PC-3 (cell line): ENCODE measurements at regions not wholly inside any gene's neighbourhood (a gene's known extent, or its start where the extent isn't known, plus 50 kb on each side); places are given as distances from the start of the nearest gene placed in this dataset.
"Not testable (repeated sequence)": the region's sequence is repeated elsewhere in the genome, so short reads cannot be mapped to it uniquely, and the experiment has no call there.

Experiments
- ATAC-seq: fragments of 200-7000 bp; cut with Tn5 transposase; 2 replicates; pipeline ENCODE4 v1.9.1; 2020; ENCODE audit warnings: mild to moderate bottlenecking, moderate library complexity
- BruUV-seq: library from RNA; stranded (reverse); fragments of 400-500 nt; replicated peaks from 2 replicates; lab custom pipeline; 2021; lab: Mats Ljungman, UMichigan
- CTCF ChIA-PET: fragments of 300-600 bp; sonication (Branson Sonifier 250); formaldehyde crosslinking; loops from one replicate; lab custom pipeline; 2022; ENCODE audit warnings: antibody characterized with exemption; lab: Charles Lee
- POLR2A ChIA-PET: fragments of 300-600 bp; sonication (Branson Sonifier 250); formaldehyde crosslinking; loops from one replicate; lab custom pipeline; 2022; ENCODE audit warnings: antibody characterized with exemption; ENCODE audit not compliant: unreplicated experiment; lab: Charles Lee
- DNase-seq: peaks from one replicate; pipeline ENCODE4 v3.0.0-alpha.2; 2015
- H2AFZ ChIP-seq: fragments of 300-600 bp; sonication (generic); 2 replicates; pipeline ENCODE4 v1.6.0; 2016; ENCODE audit warnings: antibody characterized with exemption, low read length
- H3F3A ChIP-seq: fragments of 300-600 bp; sonication (generic); one replicate; pipeline ENCODE4 v1.6.0; 2017; ENCODE audit warnings: antibody characterized with exemption, low read length, control low read depth, mild to moderate bottlenecking; ENCODE audit not compliant: unreplicated experiment
- H3K27ac ChIP-seq: fragments of 300-600 bp; sonication (generic); 2 replicates; pipeline ENCODE4 v1.5.1; 2016; ENCODE audit warnings: mild to moderate bottlenecking, low read length
- H3K27me3 ChIP-seq: fragments of 300-600 bp; sonication (generic); 2 replicates; pipeline ENCODE4 v1.6.1; 2016; ENCODE audit warnings: low read length, mixed read lengths
- H3K36me3 ChIP-seq: fragments of 300-600 bp; sonication (generic); 2 replicates; pipeline ENCODE4 v1.6.1; 2016; ENCODE audit warnings: low read depth, mixed run types, low read length, mixed read lengths
- H3K4me1 ChIP-seq: fragments of 300-600 bp; sonication (generic); 2 replicates; pipeline ENCODE4 v1.5.1; 2016; ENCODE audit warnings: low read length; ENCODE audit not compliant: insufficient read depth
- H3K4me2 ChIP-seq: fragments of 300-600 bp; sonication (generic); 2 replicates; pipeline ENCODE4 v1.6.0; 2016; ENCODE audit warnings: low read length
- H3K4me3 ChIP-seq: fragments of 300-600 bp; sonication (generic); 2 replicates; pipeline ENCODE4 v1.5.1; 2016; ENCODE audit warnings: mild to moderate bottlenecking, low read length, mixed read lengths
- H3K79me2 ChIP-seq: fragments of 300-600 bp; sonication (generic); 2 replicates; pipeline ENCODE4 v1.6.1; 2017; ENCODE audit warnings: low read length, mixed read lengths
- H3K9ac ChIP-seq: fragments of 300-600 bp; sonication (generic); 2 replicates; pipeline ENCODE4 v1.6.0; 2016; ENCODE audit warnings: mild to moderate bottlenecking, low read length
- H3K9me2 ChIP-seq: fragments of 300-600 bp; sonication (generic); replicated peaks from 2 replicates; pipeline ENCODE4 v1.6.1; 2016; ENCODE audit warnings: mixed run types, low read length, mixed read lengths
- H3K9me3 ChIP-seq: fragments of 300-600 bp; sonication (generic); 2 replicates; pipeline ENCODE4 v1.6.1; 2016; ENCODE audit warnings: low read length, mixed read lengths
- H4K20me1 ChIP-seq: fragments of 300-600 bp; sonication (generic); 2 replicates; pipeline ENCODE4 v1.6.1; 2016; ENCODE audit warnings: low read length, mixed read lengths
- CTCF ChIP-seq: fragments of 300-600 bp; sonication (generic); conservative IDR thresholded peaks from 2 replicates; pipeline ENCODE4 v1.5.1; 2017; ENCODE audit warnings: antibody characterized with exemption, low read depth, mild to moderate bottlenecking, low read length
- EZH2 ChIP-seq: fragments of 300-600 bp; sonication (generic); IDR thresholded peaks from one replicate; pipeline ENCODE4 v1.6.1; 2017; ENCODE audit warnings: antibody characterized with exemption, mild to moderate bottlenecking, low read length; ENCODE audit not compliant: unreplicated experiment
- EZH2phosphoT487 ChIP-seq: fragments of 300-600 bp; sonication (generic); IDR thresholded peaks from 2 replicates; pipeline ENCODE4 v1.6.1; 2018; ENCODE audit warnings: mild to moderate bottlenecking, antibody characterized with exemption, low read length, borderline replicate concordance
- intact Hi-C: fragments of 100-400 bp; cut with micrococcal nuclease; formaldehyde crosslinking; loops from 2 replicates; pipeline ENCODE4 v1.9.0; 2023

DNA sequence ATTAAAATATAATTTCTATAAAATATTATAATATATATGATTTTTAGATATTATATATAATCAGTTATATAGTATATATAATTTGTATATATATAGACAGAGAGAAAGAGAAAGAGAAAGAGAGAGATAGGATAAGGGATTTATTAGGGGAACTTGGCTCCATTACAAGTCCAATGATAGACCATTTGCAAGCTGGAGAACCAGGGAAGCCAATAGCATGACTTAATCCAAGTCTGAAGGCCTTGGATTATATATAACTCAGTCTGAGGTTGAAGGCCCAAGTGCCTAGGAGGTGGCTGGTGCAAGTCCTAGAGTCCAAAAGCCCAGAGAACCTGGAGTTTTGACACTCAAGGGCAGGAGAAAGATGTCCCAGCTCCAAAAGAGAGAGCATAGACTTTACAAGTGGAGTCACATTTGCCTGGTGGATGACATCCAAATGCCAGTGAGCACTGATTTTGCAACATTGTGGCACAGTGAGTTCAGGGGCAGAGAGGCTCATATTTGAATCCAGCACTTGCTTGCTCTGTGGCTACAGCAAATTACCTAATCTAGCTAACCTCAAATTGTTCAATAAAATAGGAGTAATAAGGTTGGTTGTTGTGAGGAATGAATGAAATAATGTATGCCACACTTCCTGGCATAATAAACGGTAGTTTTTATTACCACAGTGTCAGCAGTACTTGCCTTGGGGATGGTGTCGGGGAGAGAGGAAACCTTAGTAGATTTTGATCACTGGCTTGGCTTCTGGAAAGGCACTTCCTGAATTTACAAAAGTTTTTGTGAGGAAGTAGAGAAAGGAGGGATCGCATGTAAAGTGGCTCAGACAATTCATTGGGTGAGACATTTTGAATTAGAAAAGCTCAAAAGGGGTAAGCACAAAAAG is 69.6 kb upstream of the CD28 start:
- no peak for ATAC-seq
- Histone ChIP-seq H3K4me3 (no peak overlapping the region), H3K27ac (no peak overlapping the region), H3K9me2 (no peaks in the 10 kb centered on the region), H2AFZ (no peak overlapping the region), H3K4me1 (no peaks in the 10 kb centered on the region), H3K9ac (no peak overlapping the region), H3K9me3 (no peaks in the 10 kb centered on the region), H3F3A (no peaks in the 10 kb centered on the region), H4K20me1 (no peaks in the 10 kb centered on the region), H3K36me3 (no peaks in the 10 kb centered on the region), H3K79me2 (no peaks in the 10 kb centered on the region), H3K27me3 (no peaks in the 10 kb centered on the region), H3K4me2 (no peak overlapping the region)
- BruUV-seq: no TSS peak
- DNase-seq: no peak
- intact Hi-C loops: no loop called here
- ChIA-PET CTCF (no interaction called here), POLR2A (no interaction called here)
- TF ChIP-seq CTCF (no peak), EZH2phosphoT487 (no peak), EZH2 (no peak)

DNA sequence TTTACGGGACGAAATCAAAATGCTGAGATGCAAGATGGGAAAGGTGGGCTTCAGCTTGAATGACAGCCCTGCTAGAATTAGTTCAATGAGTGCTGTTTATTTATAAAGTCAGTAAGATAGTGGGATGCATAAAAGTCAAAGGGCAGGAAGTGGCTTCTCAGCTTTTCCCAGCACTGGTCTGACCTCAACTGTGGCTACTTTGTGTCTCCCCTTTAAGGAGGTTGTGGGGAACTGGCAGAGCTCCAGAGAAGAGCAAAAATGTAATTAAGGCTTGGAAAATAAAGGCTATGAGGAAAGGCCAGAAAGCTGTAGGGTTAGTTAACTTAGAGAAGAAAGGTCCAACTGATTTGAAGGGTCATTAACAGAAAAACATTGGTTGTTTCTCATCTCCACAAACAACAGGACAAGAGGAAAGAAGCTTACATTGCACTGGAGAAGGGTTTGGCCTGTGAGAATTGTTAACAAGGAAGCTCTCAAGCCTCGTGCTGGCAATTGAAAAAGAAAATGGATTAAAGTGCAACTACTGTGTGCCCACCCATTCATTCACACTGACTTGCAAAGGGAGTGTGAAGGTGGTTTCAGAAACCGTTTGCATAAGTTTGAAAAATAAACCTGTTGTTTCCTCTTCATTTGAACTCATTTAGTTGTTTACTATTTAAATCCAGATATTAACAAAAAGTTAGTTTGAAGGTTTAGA is 68.8 kb upstream of the CD28 start:
- ChIA-PET POLR2A (no interaction called here), CTCF (no interaction called here)
- Histone ChIP-seq H3K27ac (no peak overlapping the region), H2AFZ (no peak overlapping the region), H3F3A (no peaks in the 10 kb centered on the region), H3K9ac (no peak overlapping the region), H3K9me3 (no peaks in the 10 kb centered on the region), H3K27me3 (no peaks in the 10 kb centered on the region), H3K9me2 (no peaks in the 10 kb centered on the region), H3K79me2 (no peaks in the 10 kb centered on the region), H3K4me2 (no peak overlapping the region), H4K20me1 (no peaks in the 10 kb centered on the region), H3K4me3 (no peak overlapping the region), H3K36me3 (no peaks in the 10 kb centered on the region), H3K4me1 (no peaks in the 10 kb centered on the region)
- no peak for TF ChIP-seq EZH2phosphoT487
- no peak for TF ChIP-seq CTCF
- TF ChIP-seq EZH2: no peak
- intact Hi-C loops: no loop called here
- no TSS peak for BruUV-seq
- no peak for ATAC-seq
- DNase-seq: no peak

DNA sequence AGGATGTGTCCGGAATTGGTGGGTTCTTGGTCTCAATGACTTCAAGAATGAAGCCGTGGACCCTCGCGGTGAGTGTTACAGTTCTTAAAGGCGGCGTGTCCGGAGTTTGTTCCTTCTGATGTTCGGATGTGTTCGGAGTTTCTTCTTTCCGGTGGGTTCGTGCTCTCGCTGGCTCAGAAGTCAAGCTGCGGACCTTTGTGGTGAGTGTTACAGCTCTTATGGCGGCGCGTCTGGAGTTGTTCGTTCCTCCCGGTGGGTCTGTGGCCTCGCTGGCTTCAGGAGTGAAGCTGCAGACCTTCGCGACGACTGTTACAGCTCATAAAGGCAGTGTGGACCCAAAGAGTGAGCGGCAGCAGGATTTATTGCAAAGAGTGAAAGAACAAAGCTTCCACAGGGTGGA is 64.6 kb upstream of the CD28 start:
- H3K27me3 ChIP-seq, H3K36me3 ChIP-seq, CTCF ChIA-PET, ATAC-seq, H3F3A ChIP-seq, intact Hi-C loops, H3K4me1 ChIP-seq, H3K9me3 ChIP-seq, H4K20me1 ChIP-seq, BruUV-seq, POLR2A ChIA-PET, H2AFZ ChIP-seq, H3K9ac ChIP-seq, DNase-seq, H3K9me2 ChIP-seq, H3K79me2 ChIP-seq, H3K27ac ChIP-seq, H3K4me3 ChIP-seq, H3K4me2 ChIP-seq: not testable (repeated sequence)

DNA sequence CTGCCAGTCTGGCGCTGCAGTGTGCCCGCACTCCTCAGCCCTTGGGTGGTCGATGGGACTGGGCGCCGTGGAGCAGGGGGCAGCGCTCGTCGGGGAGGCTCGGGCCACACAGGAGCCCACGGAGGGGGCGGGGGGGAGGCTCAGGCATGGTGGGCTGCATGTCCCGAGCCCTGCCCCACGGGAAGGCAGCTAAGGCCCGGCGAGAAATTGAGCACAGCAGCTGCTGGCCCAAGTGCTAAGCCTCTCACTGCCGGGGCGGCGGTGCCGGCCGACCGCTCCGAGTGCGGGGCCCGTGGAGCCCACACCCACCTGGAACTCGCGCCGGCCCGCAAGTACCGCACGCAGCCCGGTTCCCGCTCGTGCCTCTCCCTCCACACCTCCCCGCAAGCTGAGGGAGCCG is 63.6 kb upstream of the CD28 start:
- H3K27me3 ChIP-seq, H3K9me3 ChIP-seq, H3K9me2 ChIP-seq, H2AFZ ChIP-seq, H3K27ac ChIP-seq, intact Hi-C loops, H4K20me1 ChIP-seq, H3F3A ChIP-seq, BruUV-seq, POLR2A ChIA-PET, H3K9ac ChIP-seq, H3K4me2 ChIP-seq, DNase-seq, H3K4me3 ChIP-seq, H3K79me2 ChIP-seq, H3K4me1 ChIP-seq, H3K36me3 ChIP-seq, ATAC-seq: not testable (repeated sequence)
- CTCF ChIA-PET: interaction anchor here (0.6 kb wide), 1 partner anchor 157 kb away, joined by 5 read pairs; no protein-coding TSS in a partner anchor
